HepG2 (cell line): ENCODE measurements at regions not wholly inside any gene's neighbourhood (a gene's known extent, or its start where the extent isn't known, plus 50 kb on each side); places are given as distances from the start of the nearest gene placed in this dataset.

Experiments used
- ARHGAP35 ChIP-seq: sonication (generic); formaldehyde crosslinking; IDR thresholded peaks from 2 replicates; pipeline ENCODE4 v1.9.0; 2022; ENCODE audit warnings: mild to moderate bottlenecking, inconsistent platforms, moderate library complexity, missing genetic modification reagents, borderline replicate concordance
- ATM ChIP-seq: fragments of 450-650 bp; IDR thresholded peaks from 2 replicates; pipeline ENCODE4 v1.7.1; 2017; ENCODE audit warnings: mild to moderate bottlenecking, borderline replicate concordance
- BCL6 ChIP-seq: IDR thresholded peaks from 2 replicates; pipeline ENCODE4 v1.6.1; 2016; ENCODE audit warnings: missing genetic modification reagents, missing compliant biosample characterization
- HNF4G ChIP-seq, 2 experiments: sonication (generic) in 1 of 2; formaldehyde crosslinking in 1 of 2; IDR thresholded peaks; 2 replicates each; pipeline versions ENCODE4 v1.4.0 to v1.6.1; 2011 to 2020; ENCODE audit warnings: borderline replicate concordance in 2 of 2, low read depth in 2 of 2, mild to moderate bottlenecking in 2 of 2, low read length in 1 of 2, missing genetic modification reagents in 1 of 2, moderate library complexity in 1 of 2
- MAFG ChIP-seq: sonication (generic); formaldehyde crosslinking; IDR thresholded peaks from 2 replicates; pipeline ENCODE4 v1.5.1; 2020; ENCODE audit warnings: mild to moderate bottlenecking, missing genetic modification reagents
- MIXL1 ChIP-seq: IDR thresholded peaks from 2 replicates; pipeline ENCODE4 v1.6.1; 2016
- PITX1 ChIP-seq: sonication (generic); formaldehyde crosslinking; IDR thresholded peaks from 2 replicates; pipeline ENCODE4 v1.5.1; 2020; ENCODE audit warnings: mild to moderate bottlenecking, missing genetic modification reagents
- YEATS2 ChIP-seq: sonication (generic); formaldehyde crosslinking; IDR thresholded peaks from 2 replicates; pipeline ENCODE4 v1.4.0; 2020; ENCODE audit warnings: missing genetic modification reagents, borderline replicate concordance
- ZMYM2 ChIP-seq: sonication (generic); formaldehyde crosslinking; IDR thresholded peaks from 2 replicates; pipeline ENCODE4 v1.8.0; 2022; ENCODE audit warnings: mild to moderate bottlenecking, missing genetic modification reagents
- ZMYM4 ChIP-seq: sonication (generic); formaldehyde crosslinking; IDR thresholded peaks from 2 replicates; pipeline ENCODE4 v1.8.1; 2023; ENCODE audit warnings: mild to moderate bottlenecking, missing genetic modification reagents
- ZNF674 ChIP-seq: sonication (generic); formaldehyde crosslinking; IDR thresholded peaks from 2 replicates; pipeline ENCODE4 v1.5.0; 2020; ENCODE audit warnings: low read depth, mild to moderate bottlenecking, missing genetic modification reagents
- ZNF784 ChIP-seq: sonication (generic); formaldehyde crosslinking; IDR thresholded peaks from 2 replicates; pipeline ENCODE4 v1.5.1; 2020; ENCODE audit warnings: missing genetic modification reagents, mild to moderate bottlenecking, borderline replicate concordance
- ZSCAN25 ChIP-seq: sonication (generic); formaldehyde crosslinking; IDR thresholded peaks from 2 replicates; pipeline ENCODE4 v1.8.0; 2022; ENCODE audit warnings: mild to moderate bottlenecking, missing genetic modification reagents

- TF ChIP-seq ZNF674 (CRISPR knock-in tag): no peak
- no peak for TF ChIP-seq HNF4G (IDR thresholded peaks at IDR 0.05; ENCODE audit: borderline replicate concordance, low read depth, low read length)
- no peak for TF ChIP-seq HNF4G (CRISPR knock-in tag; IDR thresholded peaks at IDR 0.05; ENCODE audit: borderline replicate concordance, low read depth)
- no peak for TF ChIP-seq MIXL1 (CRISPR knock-in tag)
- no peak for TF ChIP-seq ZMYM2 (CRISPR knock-in tag)
- TF ChIP-seq ATM: no peak
- no peak for TF ChIP-seq ZSCAN25 (CRISPR knock-in tag)
- TF ChIP-seq PITX1: 0 out of 2 replicates have a peak, but pooled peaks have one; percentile 13
- 0 out of 2 replicates have a peak, but pooled peaks have one; percentile 12 for TF ChIP-seq ZMYM4
- TF ChIP-seq ZNF784 (CRISPR knock-in tag): no peak
- TF ChIP-seq BCL6 (CRISPR knock-in tag): no peak
- TF ChIP-seq MAFG (CRISPR knock-in tag): 0 out of 2 replicates have a peak, but pooled peaks have one; percentile 14
- TF ChIP-seq YEATS2: no peak
- TF ChIP-seq ARHGAP35 (CRISPR knock-in tag): no peak
Measured at GRCh38 chr16:10255728-10256127, 73.5 kb upstream of the GRIN2A start (continued).
